H9 (cell line): ENCODE measurements at regions not wholly inside any gene's neighbourhood (a gene's known extent, or its start where the extent isn't known, plus 50 kb on each side); places are given as distances from the start of the nearest gene placed in this dataset.

Experiments used
- DNase-seq: peaks from one replicate; pipeline ENCODE4 v3.0.0-alpha.2; 2017
- H2AFZ ChIP-seq: one replicate; pipeline ENCODE4 v1.6.1; 2013; ENCODE audit warnings: mild to moderate bottlenecking, low read length, control low read depth, moderate library complexity
- H2AK5ac ChIP-seq: 2 replicates; pipeline ENCODE4 v1.6.1; 2013; ENCODE audit warnings: low read length, control low read depth, mixed read lengths; ENCODE audit not compliant: insufficient read length
- H2BK120ac ChIP-seq: one replicate; pipeline ENCODE4 v1.6.1; 2013; ENCODE audit warnings: low read depth, mild to moderate bottlenecking, low read length, control low read depth, inconsistent platforms; ENCODE audit not compliant: poor library complexity, severe bottlenecking
- H2BK12ac ChIP-seq: 2 replicates; pipeline ENCODE4 v1.6.1; 2013; ENCODE audit warnings: low read length, control low read depth, mixed read lengths, low read depth; ENCODE audit not compliant: insufficient read length
- H2BK15ac ChIP-seq: 2 replicates; pipeline ENCODE4 v1.6.1; 2013; ENCODE audit warnings: low read depth, low read length, control low read depth
- H2BK20ac ChIP-seq: one replicate; pipeline ENCODE4 v1.6.1; 2013; ENCODE audit warnings: low read depth, mild to moderate bottlenecking, low read length, control low read depth, inconsistent platforms; ENCODE audit not compliant: poor library complexity, severe bottlenecking
- H2BK5ac ChIP-seq: 2 replicates; pipeline ENCODE4 v1.6.1; 2013; ENCODE audit warnings: low read length, control low read depth, mixed read lengths; ENCODE audit not compliant: insufficient read length
- H3K14ac ChIP-seq: 2 replicates; pipeline ENCODE4 v1.6.1; 2013; ENCODE audit warnings: low read length, control low read depth; ENCODE audit not compliant: insufficient read depth
- H3K18ac ChIP-seq: 2 replicates; pipeline ENCODE4 v1.6.1; 2013; ENCODE audit warnings: low read depth, mild to moderate bottlenecking, mixed read lengths, low read length, control low read depth; ENCODE audit not compliant: insufficient read length
- H3K23ac ChIP-seq: 2 replicates; pipeline ENCODE4 v1.6.1; 2013; ENCODE audit warnings: low read length, control low read depth, mixed read lengths, low read depth; ENCODE audit not compliant: insufficient read length
- H3K23me2 ChIP-seq: 2 replicates; pipeline ENCODE4 v1.6.1; 2013; ENCODE audit warnings: low read depth, mild to moderate bottlenecking, mixed read lengths, low read length, control low read depth; ENCODE audit not compliant: insufficient read length, poor library complexity, severe bottlenecking
- H3K27ac ChIP-seq: 2 replicates; pipeline ENCODE4 v1.5.1; 2013; ENCODE audit warnings: low read length, control low read depth, mixed read lengths, low read depth; ENCODE audit not compliant: insufficient read length
- H3K27me3 ChIP-seq: 2 replicates; pipeline ENCODE4 v1.6.1; 2013; ENCODE audit warnings: low read length, control low read depth, inconsistent platforms; ENCODE audit not compliant: insufficient read depth
- H3K4ac ChIP-seq: 2 replicates; pipeline ENCODE4 v1.6.1; 2013; ENCODE audit warnings: low read depth, mild to moderate bottlenecking, control low read depth, inconsistent platforms, low read length, moderate library complexity
- H3K4me1 ChIP-seq: 2 replicates; pipeline ENCODE4 v1.6.1; 2013; ENCODE audit warnings: low read length, control low read depth, inconsistent platforms; ENCODE audit not compliant: insufficient read depth
- H3K4me2 ChIP-seq: 2 replicates; pipeline ENCODE4 v1.6.1; 2013; ENCODE audit warnings: low read length, control low read depth, mixed read lengths; ENCODE audit not compliant: insufficient read length, insufficient read depth
- H3K56ac ChIP-seq: 2 replicates; pipeline ENCODE4 v1.6.1; 2013; ENCODE audit warnings: low read depth, mild to moderate bottlenecking, mixed read lengths, low read length, control low read depth; ENCODE audit not compliant: insufficient read length
- H3K79me1 ChIP-seq: 2 replicates; pipeline ENCODE4 v1.6.1; 2013; ENCODE audit warnings: low read depth, mild to moderate bottlenecking, moderate library complexity, low read length, control low read depth, inconsistent platforms; ENCODE audit not compliant: insufficient read depth, poor library complexity, severe bottlenecking
- H3K79me2 ChIP-seq: 2 replicates; pipeline ENCODE4 v1.6.1; 2013; ENCODE audit warnings: low read length, control low read depth, inconsistent platforms; ENCODE audit not compliant: insufficient read depth
- H3K9ac ChIP-seq: 2 replicates; pipeline ENCODE4 v1.6.1; 2013; ENCODE audit warnings: low read length, control low read depth, mixed read lengths; ENCODE audit not compliant: insufficient read length; ENCODE audit errors: extremely low read depth
- H3K9me3 ChIP-seq: one replicate; pipeline ENCODE4 v1.6.1; 2013; ENCODE audit warnings: low read depth, low read length, inconsistent platforms; ENCODE audit not compliant: control insufficient read depth
- H3T11ph ChIP-seq: one replicate; pipeline ENCODE4 v1.6.1; 2013; ENCODE audit warnings: mild to moderate bottlenecking, low read length, control low read depth, inconsistent platforms
- H4K20me1 ChIP-seq: one replicate; pipeline ENCODE4 v1.6.1; 2013; ENCODE audit not compliant: control insufficient read depth, insufficient read length, insufficient read depth
- H4K5ac ChIP-seq: 2 replicates; pipeline ENCODE4 v1.6.1; 2013; ENCODE audit warnings: low read depth, mild to moderate bottlenecking, mixed read lengths, low read length, control low read depth; ENCODE audit not compliant: insufficient read length
- H4K8ac ChIP-seq: replicated peaks from 2 replicates; pipeline ENCODE4 v1.6.1; 2013; ENCODE audit warnings: low read length, control low read depth, mixed read lengths, low read depth; ENCODE audit not compliant: insufficient read length
- H4K91ac ChIP-seq: 2 replicates; pipeline ENCODE4 v1.6.1; 2013; ENCODE audit warnings: low read depth, mild to moderate bottlenecking, moderate library complexity, mixed read lengths, low read length, control low read depth; ENCODE audit not compliant: insufficient read length
- H3K27ac Mint-ChIP-seq, 3 experiments: 2 replicates in 2 of 3; 3 replicates in 1 of 3; pipeline ENCODE4 v1.8.0; 2020 to 2021; ENCODE audit warnings: mixed read lengths in 3 of 3, mild to moderate bottlenecking in 1 of 3, moderate library complexity in 1 of 3
- H3K27me3 Mint-ChIP-seq: 2 replicates; pipeline ENCODE4 v1.8.0; 2021; ENCODE audit warnings: low read depth, mild to moderate bottlenecking, moderate library complexity, mixed read lengths
- H3K36me3 Mint-ChIP-seq, 3 experiments: 2 replicates in 2 of 3; 3 replicates in 1 of 3; pipeline ENCODE4 v1.8.0; 2020 to 2021; ENCODE audit warnings: low read depth in 3 of 3, mixed read lengths in 3 of 3; ENCODE audit not compliant: insufficient read depth in 1 of 3
- H3K4me1 Mint-ChIP-seq, 2 experiments: 2 replicates each; pipeline ENCODE4 v1.8.0; 2020; ENCODE audit warnings: mixed read lengths in 2 of 2
- H3K4me3 Mint-ChIP-seq, 2 experiments: 2 replicates in 1 of 2; 3 replicates in 1 of 2; pipeline ENCODE4 v1.8.0; 2020 to 2021; ENCODE audit warnings: mild to moderate bottlenecking in 2 of 2, mixed read lengths in 2 of 2, moderate library complexity in 1 of 2
- H3K9me3 Mint-ChIP-seq, 2 experiments: 2 replicates in 1 of 2; 3 replicates in 1 of 2; pipeline ENCODE4 v1.8.0; 2020; ENCODE audit warnings: mild to moderate bottlenecking in 2 of 2, mixed read lengths in 2 of 2, moderate library complexity in 1 of 2
- CTCF ChIP-seq: fragments of 200-600 bp; sonication (generic); conservative IDR thresholded peaks from 3 replicates; pipeline ENCODE4 v1.8.0; 2021; ENCODE audit warnings: antibody characterized with exemption, mild to moderate bottlenecking
- WGBS: extraction: QIAGEN DNeasy Blood & Tissue Kit; methylation state at CpG from one replicate; pipeline ENCODE4 v1.1.7; 2013; ENCODE audit warnings: missing lambda C conversion rate, low lambda C conversion rate, mixed read lengths; ENCODE audit not compliant: insufficient read length; ENCODE audit errors: extremely low coverage; 5-methylcytosine and 5-hydroxymethylcytosine counted together

GRCh38 chr3:147655236-147655635 lies 246.1 kb downstream of the ZIC1 start:
- Mint-ChIP-seq H3K4me1 (peaks cover 2 to 3% of the 10 kb centered on the region in 2 experiments; a peak in 2 of 4 replicates), H3K9me3 (peaks cover 0 to 4% of the 10 kb centered on the region in 2 experiments; a peak in 2 of 5 replicates), H3K4me3 (no peak overlapping the region), H3K36me3 (no peaks in the 10 kb centered on the region), H3K27ac (no peak overlapping the region), H3K27me3 (no peaks in the 10 kb centered on the region; the same call in 1 of the 2 replicates)
- H3K9ac ChIP-seq, result no peak overlapping the region
- H3K79me2 ChIP-seq, result no peaks in the 10 kb centered on the region
- TF ChIP-seq CTCF, result no peak
- H3K27me3 ChIP-seq, result no peaks in the 10 kb centered on the region
- no peaks in the 10 kb centered on the region for H3K79me1 ChIP-seq
- no peak overlapping the region for H2BK15ac ChIP-seq
- H3K4ac ChIP-seq, result no peak overlapping the region
- no peak overlapping the region for H2AK5ac ChIP-seq
- H3K27ac ChIP-seq, result no peak overlapping the region
- H3K9me3 ChIP-seq, result no peaks in the 10 kb centered on the region
- H3T11ph ChIP-seq, result no peak overlapping the region
- no peak overlapping the region for H3K18ac ChIP-seq
- H3K56ac ChIP-seq, result no peak overlapping the region
- H3K4me2 ChIP-seq, result no peak overlapping the region
- no peak overlapping the region for H4K91ac ChIP-seq
- no peaks in the 10 kb centered on the region for H4K20me1 ChIP-seq
- H2BK120ac ChIP-seq, result no peak overlapping the region
- H4K8ac ChIP-seq, result no peak overlapping the region
- no peak for DNase-seq
- H3K23me2 ChIP-seq, result no peaks in the 10 kb centered on the region
- H4K5ac ChIP-seq, result no peak overlapping the region
- H3K4me1 ChIP-seq, result no peaks in the 10 kb centered on the region
- no peak overlapping the region for H2BK12ac ChIP-seq
- no CpG with 5 or more reads among the region's 2 CpGs for WGBS
- no peak overlapping the region for H3K23ac ChIP-seq
- no peak overlapping the region for H2BK20ac ChIP-seq
- no peak overlapping the region for H3K14ac ChIP-seq
- no peak overlapping the region for H2AFZ ChIP-seq
- H2BK5ac ChIP-seq, result no peak overlapping the region
